ENCODE measurements at regions not wholly inside any gene's neighbourhood (a gene's known extent, or its start where the extent isn't known, plus 50 kb on each side); places are given as distances from the start of the nearest gene placed in this dataset.

DNA sequence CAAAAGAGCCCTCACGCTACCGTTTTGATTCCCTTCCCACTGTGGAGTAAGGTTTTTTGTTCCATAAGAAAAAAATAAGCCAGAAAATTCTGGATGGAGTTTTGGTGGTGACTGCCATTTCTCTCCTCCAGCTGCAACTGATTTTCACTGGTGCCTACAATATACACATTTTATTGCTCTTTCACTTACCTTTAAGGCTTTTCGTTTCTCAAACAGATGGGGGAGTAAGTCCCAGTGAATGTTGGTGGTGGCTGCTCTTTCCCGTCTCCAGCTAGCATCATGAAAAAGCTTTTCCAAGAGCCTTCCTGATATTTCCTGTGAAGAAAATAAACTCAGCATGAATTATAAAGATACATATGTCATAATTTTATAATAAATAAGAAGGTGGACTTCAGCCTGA, 932.5 kb upstream of the PIK3C3 start:
- TF ChIP-seq POLR2AphosphoS5 (IDR thresholded peaks at IDR 0.05; ENCODE audit: low read depth, low read length) (no peak), SIN3A (IDR thresholded peaks at IDR 0.05; ENCODE audit: borderline replicate concordance, insufficient read depth, low read length) (no peak)

DNA sequence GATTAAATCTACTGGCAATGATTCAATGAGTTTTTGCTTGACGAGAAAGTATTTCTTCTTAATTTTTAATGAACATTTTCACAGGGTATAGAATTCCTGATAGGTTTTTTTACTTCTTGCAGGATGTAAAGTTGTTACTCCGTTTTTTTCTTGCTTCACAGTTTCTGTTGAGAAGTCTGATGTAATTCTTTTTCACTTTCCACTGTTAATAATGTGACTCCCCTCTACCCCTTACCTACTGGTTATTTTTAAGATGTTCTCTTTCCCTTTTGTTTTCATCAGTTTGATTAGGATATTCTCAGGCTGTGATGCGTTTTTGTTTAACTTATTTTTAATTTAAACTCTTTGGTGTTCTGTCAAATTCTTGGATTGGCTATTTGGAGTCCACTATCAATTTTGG, 933.9 kb upstream of the PIK3C3 start:
- TF ChIP-seq TAF1 (IDR thresholded peaks at IDR 0.05; ENCODE audit: borderline replicate concordance, insufficient read depth, low read length) (no peak), POLR2AphosphoS5 (IDR thresholded peaks at IDR 0.05; ENCODE audit: low read depth, low read length) (no peak), FOXP2 (optimal IDR thresholded peaks at IDR 0.05; ENCODE audit: borderline replicate concordance, extremely low read depth, extremely low read length, insufficient read depth) (no peak), SIN3A (IDR thresholded peaks at IDR 0.05; ENCODE audit: borderline replicate concordance, insufficient read depth, low read length) (no peak)
- TF ChIP-seq, protein P1, sequence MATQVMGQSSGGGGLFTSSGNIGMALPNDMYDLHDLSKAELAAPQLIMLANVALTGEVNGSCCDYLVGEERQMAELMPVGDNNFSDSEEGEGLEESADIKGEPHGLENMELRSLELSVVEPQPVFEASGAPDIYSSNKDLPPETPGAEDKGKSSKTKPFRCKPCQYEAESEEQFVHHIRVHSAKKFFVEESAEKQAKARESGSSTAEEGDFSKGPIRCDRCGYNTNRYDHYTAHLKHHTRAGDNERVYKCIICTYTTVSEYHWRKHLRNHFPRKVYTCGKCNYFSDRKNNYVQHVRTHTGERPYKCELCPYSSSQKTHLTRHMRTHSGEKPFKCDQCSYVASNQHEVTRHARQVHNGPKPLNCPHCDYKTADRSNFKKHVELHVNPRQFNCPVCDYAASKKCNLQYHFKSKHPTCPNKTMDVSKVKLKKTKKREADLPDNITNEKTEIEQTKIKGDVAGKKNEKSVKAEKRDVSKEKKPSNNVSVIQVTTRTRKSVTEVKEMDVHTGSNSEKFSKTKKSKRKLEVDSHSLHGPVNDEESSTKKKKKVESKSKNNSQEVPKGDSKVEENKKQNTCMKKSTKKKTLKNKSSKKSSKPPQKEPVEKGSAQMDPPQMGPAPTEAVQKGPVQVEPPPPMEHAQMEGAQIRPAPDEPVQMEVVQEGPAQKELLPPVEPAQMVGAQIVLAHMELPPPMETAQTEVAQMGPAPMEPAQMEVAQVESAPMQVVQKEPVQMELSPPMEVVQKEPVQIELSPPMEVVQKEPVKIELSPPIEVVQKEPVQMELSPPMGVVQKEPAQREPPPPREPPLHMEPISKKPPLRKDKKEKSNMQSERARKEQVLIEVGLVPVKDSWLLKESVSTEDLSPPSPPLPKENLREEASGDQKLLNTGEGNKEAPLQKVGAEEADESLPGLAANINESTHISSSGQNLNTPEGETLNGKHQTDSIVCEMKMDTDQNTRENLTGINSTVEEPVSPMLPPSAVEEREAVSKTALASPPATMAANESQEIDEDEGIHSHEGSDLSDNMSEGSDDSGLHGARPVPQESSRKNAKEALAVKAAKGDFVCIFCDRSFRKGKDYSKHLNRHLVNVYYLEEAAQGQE (IDR thresholded peaks at IDR 0.05; ENCODE audit: insufficient read depth in 1 of 2, low read depth in 2 of 2, low read length in 2 of 2) = no peak

DNA sequence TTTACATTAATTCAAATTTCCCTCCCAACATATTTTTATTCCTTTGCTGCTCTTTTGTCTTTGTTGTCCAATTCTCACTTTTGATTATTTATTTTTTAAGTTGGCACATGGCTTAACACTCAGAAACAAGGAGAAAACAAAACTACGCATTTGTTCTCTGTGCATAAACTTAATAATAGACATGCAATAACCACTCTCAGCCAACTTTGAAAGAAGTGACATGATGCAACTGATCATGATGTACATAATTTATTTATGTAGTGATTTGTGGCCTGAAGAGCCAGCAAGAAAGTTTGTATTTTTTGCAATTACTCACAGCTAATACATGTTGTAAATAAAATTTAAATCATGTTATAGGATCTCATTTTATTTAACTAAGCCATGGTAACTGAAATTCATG, 942.8 kb upstream of the PIK3C3 start:
- TF ChIP-seq, protein P1 (IDR thresholded peaks at IDR 0.05; ENCODE audit: insufficient read depth in 1 of 2, low read depth in 2 of 2, low read length in 2 of 2) = no peak
- TF ChIP-seq TAF1 (IDR thresholded peaks at IDR 0.05; ENCODE audit: borderline replicate concordance, insufficient read depth, low read length) (no peak), SIN3A (IDR thresholded peaks at IDR 0.05; ENCODE audit: borderline replicate concordance, insufficient read depth, low read length) (no peak), FOXP2 (optimal IDR thresholded peaks at IDR 0.05; ENCODE audit: borderline replicate concordance, extremely low read depth, extremely low read length, insufficient read depth) (no peak), POLR2AphosphoS5 (IDR thresholded peaks at IDR 0.05; ENCODE audit: low read depth, low read length) (no peak)

DNA sequence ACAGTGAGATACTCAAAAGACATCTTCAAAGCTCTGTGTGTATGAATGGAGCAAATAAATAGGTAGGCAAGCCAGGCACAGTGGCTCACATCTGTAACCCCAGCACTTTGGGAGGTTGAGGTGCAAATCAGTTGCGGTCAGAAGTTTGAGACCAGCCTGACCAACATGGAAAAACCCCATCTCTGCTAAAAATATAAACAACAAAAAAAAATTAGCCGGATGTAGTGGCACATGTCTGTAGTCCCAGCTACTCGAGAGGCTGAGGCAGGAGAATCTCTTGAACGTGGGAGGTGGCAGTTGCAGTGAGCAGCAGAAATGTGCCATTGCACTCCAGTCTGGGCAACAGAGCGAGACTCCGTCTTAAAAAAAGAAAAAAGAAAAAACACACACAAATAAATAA, 945.1 kb upstream of the PIK3C3 start:
- TF ChIP-seq TAF1 (IDR thresholded peaks at IDR 0.05; ENCODE audit: borderline replicate concordance, insufficient read depth, low read length) (no peak), SIN3A (IDR thresholded peaks at IDR 0.05; ENCODE audit: borderline replicate concordance, insufficient read depth, low read length) (no peak), POLR2AphosphoS5 (IDR thresholded peaks at IDR 0.05; ENCODE audit: low read depth, low read length) (no peak), FOXP2 (optimal IDR thresholded peaks at IDR 0.05; ENCODE audit: borderline replicate concordance, extremely low read depth, extremely low read length, insufficient read depth) (no peak)
- TF ChIP-seq, protein P1 (IDR thresholded peaks at IDR 0.05; ENCODE audit: insufficient read depth in 1 of 2, low read depth in 2 of 2, low read length in 2 of 2) = no peak

DNA sequence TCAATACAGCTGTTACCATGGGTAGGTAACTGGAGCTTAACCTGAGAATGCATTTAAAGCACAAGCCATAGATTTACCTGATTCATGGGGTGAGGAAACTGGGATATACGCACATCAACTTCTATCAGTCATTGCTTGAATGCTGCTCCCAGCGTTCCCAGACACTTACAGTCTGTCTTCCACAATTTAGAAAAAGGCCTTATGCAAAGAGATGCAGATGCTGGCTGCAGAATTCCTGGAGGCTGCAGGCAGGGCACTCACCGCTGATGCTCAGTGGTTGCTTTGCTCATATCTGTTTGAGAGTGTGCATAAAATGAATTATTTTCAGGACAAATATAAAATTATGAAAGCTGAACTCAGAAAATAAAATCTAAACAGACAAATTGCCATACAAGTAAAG, 950.7 kb upstream of the PIK3C3 start:
- TF ChIP-seq FOXP2 (optimal IDR thresholded peaks at IDR 0.05; ENCODE audit: borderline replicate concordance, extremely low read depth, extremely low read length, insufficient read depth) (no peak), SIN3A (IDR thresholded peaks at IDR 0.05; ENCODE audit: borderline replicate concordance, insufficient read depth, low read length) (no peak)
- TF ChIP-seq, protein P1 (IDR thresholded peaks at IDR 0.05; ENCODE audit: insufficient read depth in 1 of 2, low read depth in 2 of 2, low read length in 2 of 2) = no peak

Data from PFSK-1 (cell line).